WI38 (cell line): ENCODE measurements at regions not wholly inside any gene's neighbourhood (a gene's known extent, or its start where the extent isn't known, plus 50 kb on each side); places are given as distances from the start of the nearest gene placed in this dataset.

Source experiments
- H3K4me3 ChIP-seq: 2 replicates; pipeline ENCODE4 v1.5.1; 2011; ENCODE audit warnings: low read depth, mild to moderate bottlenecking, control low read depth, low read length
- TF ChIP-seq, protein P1 (sequence below): IDR thresholded peaks from 2 replicates; pipeline ENCODE4 v1.5.1; 2012; ENCODE audit warnings: low read depth, mild to moderate bottlenecking, control low read depth, low read length

- H3K4me3 ChIP-seq: peak overlapping the region; percentile 35
- TF ChIP-seq, protein P1, sequence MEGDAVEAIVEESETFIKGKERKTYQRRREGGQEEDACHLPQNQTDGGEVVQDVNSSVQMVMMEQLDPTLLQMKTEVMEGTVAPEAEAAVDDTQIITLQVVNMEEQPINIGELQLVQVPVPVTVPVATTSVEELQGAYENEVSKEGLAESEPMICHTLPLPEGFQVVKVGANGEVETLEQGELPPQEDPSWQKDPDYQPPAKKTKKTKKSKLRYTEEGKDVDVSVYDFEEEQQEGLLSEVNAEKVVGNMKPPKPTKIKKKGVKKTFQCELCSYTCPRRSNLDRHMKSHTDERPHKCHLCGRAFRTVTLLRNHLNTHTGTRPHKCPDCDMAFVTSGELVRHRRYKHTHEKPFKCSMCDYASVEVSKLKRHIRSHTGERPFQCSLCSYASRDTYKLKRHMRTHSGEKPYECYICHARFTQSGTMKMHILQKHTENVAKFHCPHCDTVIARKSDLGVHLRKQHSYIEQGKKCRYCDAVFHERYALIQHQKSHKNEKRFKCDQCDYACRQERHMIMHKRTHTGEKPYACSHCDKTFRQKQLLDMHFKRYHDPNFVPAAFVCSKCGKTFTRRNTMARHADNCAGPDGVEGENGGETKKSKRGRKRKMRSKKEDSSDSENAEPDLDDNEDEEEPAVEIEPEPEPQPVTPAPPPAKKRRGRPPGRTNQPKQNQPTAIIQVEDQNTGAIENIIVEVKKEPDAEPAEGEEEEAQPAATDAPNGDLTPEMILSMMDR: no peak
These were observed 668.1 kb upstream of the WWC1 start for GRCh38 chr5:167623354-167623753.

DNA sequence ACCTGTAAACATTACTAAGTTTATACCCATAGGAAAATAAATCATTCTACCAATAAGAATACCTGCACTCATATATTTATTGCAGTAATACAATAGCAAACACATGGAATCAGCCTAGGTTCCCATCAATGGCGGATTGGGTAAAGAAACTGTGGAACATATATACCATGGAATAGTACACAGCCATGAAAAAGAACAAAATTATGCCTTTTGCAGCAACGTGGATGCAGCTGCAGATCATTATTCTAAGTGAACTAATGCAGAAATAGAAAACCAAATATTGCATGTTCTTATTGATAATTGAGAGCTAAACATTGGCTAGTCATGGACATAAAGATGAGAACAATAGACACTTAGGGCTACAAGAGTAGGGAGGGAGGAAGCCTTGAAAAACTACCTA is 667.4 kb upstream of the WWC1 start:
- no peak overlapping the region for H3K4me3 ChIP-seq
- TF ChIP-seq, protein P1: no peak

GRCh38 chr5:167626341-167627123 is 664.9 kb upstream of the WWC1 start:
- TF ChIP-seq, protein P1: no peak
- no peak overlapping the region for H3K4me3 ChIP-seq

GRCh38 chr5:167629634-167630033 is 661.8 kb upstream of the WWC1 start:
- H3K4me3 ChIP-seq: no peak overlapping the region
- TF ChIP-seq, protein P1: no peak

GRCh38 chr5:167631191-167631590 is 660.3 kb upstream of the WWC1 start:
- H3K4me3 ChIP-seq: no peak overlapping the region

GRCh38 chr5:167633114-167633513 is 658.3 kb upstream of the WWC1 start:
- H3K4me3 ChIP-seq: no peak overlapping the region
- TF ChIP-seq, protein P1: no peak

More at GRCh38 chr5:167631191-167631590, 660.3 kb upstream of the WWC1 start:
- TF ChIP-seq, protein P1: no peak

DNA sequence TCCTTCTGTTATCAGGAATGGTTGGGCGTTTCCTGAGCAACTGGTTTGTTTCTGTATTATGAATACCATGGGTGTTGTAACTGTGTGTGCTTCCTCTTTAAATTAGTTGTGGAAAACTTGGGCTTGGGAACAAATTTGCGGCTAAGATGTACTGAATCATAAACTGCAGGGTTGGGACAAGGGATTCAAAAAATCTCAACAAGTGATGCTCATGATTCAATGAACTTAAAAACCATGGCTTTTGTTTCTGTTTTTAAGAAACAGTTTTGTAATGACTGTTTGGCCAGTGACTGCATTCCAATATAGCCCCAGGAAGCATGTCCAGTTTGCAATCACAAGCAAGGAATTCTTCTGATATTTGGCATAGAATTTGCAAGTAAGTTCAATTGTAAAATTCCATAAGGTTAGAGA is 657.5 kb upstream of the WWC1 start:
- no peak overlapping the region for H3K4me3 ChIP-seq
- TF ChIP-seq, protein P1: no peak
